HFFc6 (cell line): ENCODE measurements at regions not wholly inside any gene's neighbourhood (a gene's known extent, or its start where the extent isn't known, plus 50 kb on each side); places are given as distances from the start of the nearest gene placed in this dataset.

ENCODE experiments used
- DNase-seq: peaks from one replicate; pipeline ENCODE4 v3.0.0-alpha.2; 2018
- H3K27ac Mint-ChIP-seq: 2 replicates; pipeline ENCODE4 v1.8.0; 2020; ENCODE audit warnings: mild to moderate bottlenecking, mixed read lengths
- H3K27me3 Mint-ChIP-seq: 2 replicates; pipeline ENCODE4 v1.8.0; 2021; ENCODE audit warnings: mild to moderate bottlenecking, moderate library complexity, mixed read lengths; ENCODE audit not compliant: insufficient read depth
- H3K36me3 Mint-ChIP-seq: 2 replicates; pipeline ENCODE4 v1.8.0; 2021; ENCODE audit warnings: low read depth, mixed read lengths
- H3K4me1 Mint-ChIP-seq: 2 replicates; pipeline ENCODE4 v1.8.0; 2020; ENCODE audit warnings: low read depth, mixed read lengths
- H3K4me3 Mint-ChIP-seq: 2 replicates; pipeline ENCODE4 v1.8.0; 2020; ENCODE audit warnings: mild to moderate bottlenecking, moderate library complexity, mixed read lengths
- H3K9me3 Mint-ChIP-seq: 2 replicates; pipeline ENCODE4 v1.8.0; 2020; ENCODE audit warnings: mild to moderate bottlenecking, mixed read lengths
- CTCF ChIP-seq: fragments of 200-600 bp; sonication (generic); IDR thresholded peaks from 2 replicates; pipeline ENCODE4 v1.5.0; 2021; ENCODE audit warnings: antibody characterized with exemption, mild to moderate bottlenecking

GRCh38 chr10:84890706-84891105, 562.3 kb downstream of the CCSER2 start:
- TF ChIP-seq CTCF, result no peak
- Mint-ChIP-seq H3K36me3 (no peaks in the 10 kb centered on the region), H3K27ac (no peak overlapping the region), H3K27me3 (no peaks in the 10 kb centered on the region), H3K4me3 (no peak overlapping the region), H3K4me1 (no peaks in the 10 kb centered on the region), H3K9me3 (peaks cover 37% of the 10 kb centered on the region)
- no peak for DNase-seq

GRCh38 chr10:84891631-84892030, 563.2 kb downstream of the CCSER2 start:
- DNase-seq, result no peak
- Mint-ChIP-seq H3K27ac (no peak overlapping the region), H3K4me3 (no peak overlapping the region), H3K4me1 (no peaks in the 10 kb centered on the region), H3K27me3 (no peaks in the 10 kb centered on the region), H3K36me3 (no peaks in the 10 kb centered on the region), H3K9me3 (peaks cover 37% of the 10 kb centered on the region)
- TF ChIP-seq CTCF, result no peak

GRCh38 chr10:84895541-84895940, 567.2 kb downstream of the CCSER2 start:
- no peak for TF ChIP-seq CTCF
- Mint-ChIP-seq H3K27ac (no peak overlapping the region), H3K4me1 (no peaks in the 10 kb centered on the region), H3K36me3 (no peaks in the 10 kb centered on the region), H3K9me3 (peaks cover 36% of the 10 kb centered on the region), H3K27me3 (no peaks in the 10 kb centered on the region), H3K4me3 (no peak overlapping the region)
- no peak for DNase-seq

- TF ChIP-seq CTCF, result no peak
- Mint-ChIP-seq H3K27ac (no peak overlapping the region), H3K4me1 (no peaks in the 10 kb centered on the region), H3K27me3 (no peaks in the 10 kb centered on the region), H3K4me3 (no peak overlapping the region), H3K36me3 (no peaks in the 10 kb centered on the region), H3K9me3 (peaks cover 30% of the 10 kb centered on the region)
- DNase-seq, result no peak
These were observed 568.5 kb downstream of the CCSER2 start for GRCh38 chr10:84896909-84897308.

GRCh38 chr10:84899268-84899667, 570.9 kb downstream of the CCSER2 start:
- no peak for DNase-seq
- Mint-ChIP-seq H3K4me1 (no peaks in the 10 kb centered on the region), H3K36me3 (no peaks in the 10 kb centered on the region), H3K27me3 (no peaks in the 10 kb centered on the region; the same call in 1 of the 2 replicates), H3K27ac (no peak overlapping the region), H3K9me3 (peaks cover 29% of the 10 kb centered on the region), H3K4me3 (no peak overlapping the region)
- no peak for TF ChIP-seq CTCF

GRCh38 chr10:84900141-84900540, 571.8 kb downstream of the CCSER2 start:
- H3K9me3 Mint-ChIP-seq, result peaks cover 36% of the 10 kb centered on the region
- no peak for TF ChIP-seq CTCF
- no peak for DNase-seq
- H3K27ac Mint-ChIP-seq, result no peak overlapping the region
- H3K36me3 Mint-ChIP-seq, result no peaks in the 10 kb centered on the region
- no peaks in the 10 kb centered on the region; the same call in 1 of the 2 replicates for H3K27me3 Mint-ChIP-seq
- H3K4me1 Mint-ChIP-seq, result no peaks in the 10 kb centered on the region
- H3K4me3 Mint-ChIP-seq, result no peak overlapping the region
